ENCODE measurements at regions not wholly inside any gene's neighbourhood (a gene's known extent, or its start where the extent isn't known, plus 50 kb on each side); places are given as distances from the start of the nearest gene placed in this dataset.
"Not testable (repeated sequence)": the region's sequence is repeated elsewhere in the genome, so short reads cannot be mapped to it uniquely, and the experiment has no call there.

GRCh38 chr4:18626366-18626765, 604.8 kb upstream of the LCORL start:
- TF ChIP-seq CTCF (IDR thresholded peaks at IDR 0.05; ENCODE audit: low read depth, low read length), result no peak
- no peak for DNase-seq (ENCODE audit: extremely low read depth, low read depth)

GRCh38 chr4:18621186-18621585, 599.6 kb upstream of the LCORL start:
- no peak for DNase-seq (ENCODE audit: extremely low read depth, low read depth)
- no peak for TF ChIP-seq CTCF (IDR thresholded peaks at IDR 0.05; ENCODE audit: low read depth, low read length)

- no peak for TF ChIP-seq CTCF (IDR thresholded peaks at IDR 0.05; ENCODE audit: low read depth, low read length)
- no peak for DNase-seq (ENCODE audit: extremely low read depth, low read depth)
These were observed 595.2 kb upstream of the LCORL start for GRCh38 chr4:18616720-18617119.

GRCh38 chr4:18611026-18611425, 589.5 kb upstream of the LCORL start:
- DNase-seq (ENCODE audit: extremely low read depth, low read depth), result no peak
- TF ChIP-seq CTCF (IDR thresholded peaks at IDR 0.05; ENCODE audit: low read depth, low read length), result no peak

GRCh38 chr4:18608908-18609533, 587.5 kb upstream of the LCORL start:
- no peak for DNase-seq (ENCODE audit: extremely low read depth, low read depth)
- TF ChIP-seq CTCF (IDR thresholded peaks at IDR 0.05; ENCODE audit: low read depth, low read length), result no peak

- DNase-seq (ENCODE audit: extremely low read depth, low read depth), result not testable (repeated sequence)
These were observed 581.1 kb upstream of the LCORL start for GRCh38 chr4:18602610-18603009.

GRCh38 chr4:18593297-18594002, 571.9 kb upstream of the LCORL start:
- TF ChIP-seq CTCF (IDR thresholded peaks at IDR 0.05; ENCODE audit: low read depth, low read length), result peak; percentile 72

GRCh38 chr4:18582841-18583240, 561.3 kb upstream of the LCORL start:
- TF ChIP-seq CTCF (IDR thresholded peaks at IDR 0.05; ENCODE audit: low read depth, low read length), result no peak
- no peak for DNase-seq (ENCODE audit: extremely low read depth, low read depth)

More at GRCh38 chr4:18593297-18594002, 571.9 kb upstream of the LCORL start:
- DNase-seq (ENCODE audit: extremely low read depth, low read depth), result peak; percentile 5

Data from AG09319 (cell line).